GM13977 (cell line): ENCODE measurements at regions not wholly inside any gene's neighbourhood (a gene's known extent, or its start where the extent isn't known, plus 50 kb on each side); places are given as distances from the start of the nearest gene placed in this dataset.

ENCODE experiments used
- DNase-seq: peaks from one replicate; pipeline ENCODE4 v3.0.0; 2012; ENCODE audit warnings: low spot score
- CTCF ChIP-seq: IDR thresholded peaks from 2 replicates; pipeline ENCODE4 v1.5.1; 2012; ENCODE audit warnings: mild to moderate bottlenecking, control low read depth; ENCODE audit not compliant: insufficient read depth; ENCODE audit errors: extremely low read depth, missing control alignments
- in situ Hi-C: fragments of 300-500 bp; cut with MboI; formaldehyde crosslinking; loops from one replicate; pipeline ENCODE4 v1.12.0; 2022; ENCODE audit warnings: low sequenced_read_pairs, low pct_unique_long_range_greater_than_20kb, mixed read lengths, inconsistent platforms; ENCODE audit not compliant: unreplicated experiment

GRCh38 chr3:83628471-83628870 lies 1330.3 kb upstream of the CADM2 start:
- in situ Hi-C loops, result no loop called here
- DNase-seq, result no peak
- no peak for TF ChIP-seq CTCF

- TF ChIP-seq CTCF, result no peak
- DNase-seq, result no peak
- in situ Hi-C loops, result no loop called here
Observed at GRCh38 chr3:83632526-83632925, 1326.3 kb upstream of the CADM2 start.

GRCh38 chr3:83633758-83634157 lies 1325.0 kb upstream of the CADM2 start:
- in situ Hi-C loops, result no loop called here
- DNase-seq, result no peak
- TF ChIP-seq CTCF, result no peak

- in situ Hi-C loops, result no loop called here
- no peak for DNase-seq
- no peak for TF ChIP-seq CTCF
Observed at GRCh38 chr3:83649692-83650091, 1309.1 kb upstream of the CADM2 start.

- in situ Hi-C loops, result no loop called here
- TF ChIP-seq CTCF, result no peak
- DNase-seq, result no peak
Observed at GRCh38 chr3:83655083-83655482, 1303.7 kb upstream of the CADM2 start.

GRCh38 chr3:83662381-83662960 lies 1296.3 kb upstream of the CADM2 start:
- in situ Hi-C loops, result no loop called here
- no peak for DNase-seq
- no peak for TF ChIP-seq CTCF

GRCh38 chr3:83670416-83670815 lies 1288.4 kb upstream of the CADM2 start:
- TF ChIP-seq CTCF, result no peak
- DNase-seq, result no peak
- in situ Hi-C loops, result no loop called here
